Activated CD4-positive, CD25-positive, alpha-beta regulatory T cell treated with anti-CD3 and anti-CD28 coated beads, Interleukin-2, amount 50 U/mL, for 16 hours (primary cell): ENCODE measurements at regions not wholly inside any gene's neighbourhood (a gene's known extent, or its start where the extent isn't known, plus 50 kb on each side); places are given as distances from the start of the nearest gene placed in this dataset.
"Not testable (repeated sequence)": the region's sequence is repeated elsewhere in the genome, so short reads cannot be mapped to it uniquely, and the experiment has no call there.

Source experiments
- DNase-seq: peaks from one replicate; pipeline ENCODE4 v3.0.0-alpha.2; 2020; ENCODE audit warnings: low read depth, low spot score

DNA sequence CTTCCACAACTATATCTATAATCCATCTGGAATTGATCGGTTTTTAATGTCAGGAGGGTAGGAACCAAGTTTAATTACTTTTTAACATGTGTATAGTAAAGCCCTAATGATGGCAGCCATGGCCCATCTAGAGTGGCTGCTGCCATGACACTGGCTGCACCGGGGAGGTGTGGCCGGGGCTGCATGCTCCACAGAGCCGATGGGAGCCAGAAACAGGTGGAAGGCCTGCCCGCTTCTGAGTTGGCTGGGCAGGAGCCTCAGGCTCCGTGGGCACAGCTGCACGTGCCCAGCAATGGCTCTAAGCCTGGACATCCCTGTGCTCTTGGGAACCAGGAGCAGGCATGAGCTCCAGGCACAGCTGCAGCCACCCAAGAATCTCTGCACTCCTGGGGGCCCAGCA lies 73.0 kb downstream of the GBP6 start:
- DNase-seq: no peak

GRCh38 chr1:89438301-89438700 lies 74.4 kb downstream of the GBP6 start:
- not testable (repeated sequence) for DNase-seq

DNA sequence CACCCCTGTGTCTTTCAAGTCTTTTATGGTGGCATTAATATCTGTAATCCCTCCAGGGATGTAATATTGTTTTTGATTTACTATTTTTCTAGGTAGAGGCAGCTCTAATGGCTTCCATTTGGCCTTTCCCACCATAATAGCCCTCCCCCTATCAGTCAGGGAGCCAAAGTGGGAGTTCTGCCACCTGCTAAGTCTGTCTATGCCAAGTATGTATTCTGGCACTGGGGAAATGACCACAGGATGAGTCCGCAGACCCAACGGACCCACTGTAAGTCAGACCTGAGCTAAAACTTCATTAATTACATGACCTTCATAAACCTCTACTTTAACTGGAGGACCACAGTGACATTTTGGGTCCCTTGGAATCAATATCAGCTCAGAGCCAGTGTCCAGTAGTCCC lies 77.1 kb downstream of the GBP6 start:
- no peak for DNase-seq

DNA sequence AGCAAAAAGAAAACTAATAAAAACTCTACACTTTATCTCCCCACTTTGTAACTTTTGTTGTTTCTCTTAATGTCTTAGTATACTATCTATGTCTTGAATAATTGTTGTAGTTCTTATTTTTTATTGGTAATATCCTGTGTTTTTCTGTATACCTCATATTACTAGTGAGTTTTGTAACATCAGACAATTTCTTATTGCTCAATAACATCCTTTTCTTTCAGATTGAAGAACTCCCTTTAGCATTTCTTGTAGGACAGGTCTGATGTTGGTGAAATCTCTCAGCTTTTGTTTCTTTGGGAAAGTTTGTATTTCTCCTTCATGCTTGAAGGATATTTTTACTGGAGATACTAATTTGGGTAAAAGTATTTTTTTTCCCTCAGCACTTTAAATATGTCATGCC lies 79.8 kb upstream of the LRRC8B start:
- no peak for DNase-seq

DNA sequence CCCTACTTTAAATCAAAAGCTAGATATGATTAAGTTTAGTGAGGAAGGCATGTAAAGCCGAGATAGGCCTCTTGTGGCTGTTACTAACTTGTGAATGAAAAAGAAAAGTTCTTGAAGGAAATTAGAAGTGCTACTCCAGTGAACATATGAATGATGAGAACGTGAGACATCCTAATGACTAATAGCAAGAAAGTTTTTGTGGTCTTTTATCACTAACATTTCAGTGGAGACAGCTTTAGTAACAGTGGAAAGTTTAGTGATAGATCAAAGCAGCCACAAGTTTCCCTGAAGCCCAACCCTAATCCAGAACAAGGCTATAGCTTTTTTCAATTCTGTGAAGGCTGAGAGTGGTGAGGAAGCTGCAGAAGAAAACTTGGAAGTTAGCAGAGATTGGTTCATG lies 73.6 kb upstream of the LRRC8B start:
- DNase-seq: no peak

DNA sequence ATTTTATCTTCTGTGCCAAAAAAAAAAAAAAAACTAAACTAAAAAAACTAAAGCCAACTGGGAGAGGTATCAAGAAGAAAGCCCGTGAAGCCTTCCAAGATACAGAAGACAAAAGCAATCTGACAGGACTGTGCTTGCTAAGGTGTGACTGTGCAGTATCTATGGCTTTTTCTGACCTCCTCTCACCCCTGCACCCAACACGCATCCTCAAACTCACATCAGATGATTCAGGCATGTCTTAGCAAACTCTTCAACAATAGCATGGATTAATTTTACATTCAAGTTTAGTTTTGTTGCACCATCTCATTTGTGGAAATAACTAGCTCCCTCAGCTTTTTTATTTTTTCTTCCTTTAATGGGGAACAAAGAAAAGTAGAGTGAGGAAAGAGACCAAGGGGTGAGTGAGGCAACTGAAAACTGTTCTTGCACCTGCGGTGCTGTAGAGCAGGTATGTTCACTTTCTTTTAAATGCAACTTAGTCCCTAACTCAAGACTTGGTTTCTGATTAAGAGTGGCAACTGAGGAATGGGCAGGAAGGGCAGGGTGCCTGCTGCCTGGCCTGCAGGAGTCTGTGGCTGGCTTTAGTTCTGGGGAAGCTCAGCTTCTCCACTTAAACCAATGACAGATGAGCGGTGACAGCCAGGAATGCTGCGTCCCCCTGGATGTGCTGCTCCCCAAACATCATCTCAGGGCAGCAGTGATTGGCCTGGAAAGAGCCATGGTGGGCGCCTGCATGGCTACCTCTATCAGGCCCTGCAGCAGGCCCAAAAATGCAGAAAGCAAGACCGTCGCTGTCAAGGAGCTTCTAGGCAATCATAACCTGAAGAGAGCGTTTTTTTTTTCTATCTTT lies 71.3 kb upstream of the LRRC8B start:
- DNase-seq: no peak

GRCh38 chr1:89454845-89455521 lies 69.6 kb upstream of the LRRC8B start:
- DNase-seq: peak; percentile 43

DNA sequence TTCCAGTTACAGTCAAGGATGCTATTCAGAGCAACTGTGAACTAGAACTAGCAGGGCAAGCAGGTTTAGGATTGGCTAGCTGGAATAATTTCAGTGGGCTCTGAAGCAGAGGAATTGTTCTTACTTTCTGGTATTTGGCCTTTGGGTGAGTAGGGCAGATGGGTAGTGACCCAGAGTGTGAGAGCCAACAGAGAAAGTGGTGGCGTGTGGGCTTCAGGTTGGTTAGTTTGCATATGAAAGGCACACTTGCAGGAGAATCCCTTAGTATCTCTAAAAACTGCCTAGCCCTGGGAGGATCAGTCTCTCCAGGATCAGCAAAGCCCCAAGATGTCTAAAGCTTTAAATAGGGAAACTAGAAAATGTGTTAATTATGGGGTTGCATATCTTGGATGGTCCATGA lies 67.6 kb upstream of the LRRC8B start:
- no peak for DNase-seq

DNA sequence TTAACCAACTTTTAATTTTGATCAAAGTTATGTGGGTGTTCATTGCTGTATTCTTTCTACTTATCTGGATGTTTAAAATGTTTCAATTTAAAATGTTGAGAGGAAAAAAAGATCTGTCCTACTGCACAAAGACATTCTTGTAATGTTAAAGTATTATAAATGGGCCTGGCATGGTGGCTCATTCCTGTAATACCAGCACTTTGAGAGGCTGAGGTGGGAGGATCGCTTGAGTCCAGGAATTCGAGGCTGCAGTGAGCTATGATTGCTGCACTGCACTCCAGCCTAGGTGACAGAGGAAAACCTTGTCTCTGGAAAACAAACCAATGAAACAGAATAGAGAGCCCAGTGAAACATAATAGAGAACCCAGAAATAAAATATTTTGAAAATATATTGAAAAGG lies 65.5 kb upstream of the LRRC8B start:
- no peak for DNase-seq

DNA sequence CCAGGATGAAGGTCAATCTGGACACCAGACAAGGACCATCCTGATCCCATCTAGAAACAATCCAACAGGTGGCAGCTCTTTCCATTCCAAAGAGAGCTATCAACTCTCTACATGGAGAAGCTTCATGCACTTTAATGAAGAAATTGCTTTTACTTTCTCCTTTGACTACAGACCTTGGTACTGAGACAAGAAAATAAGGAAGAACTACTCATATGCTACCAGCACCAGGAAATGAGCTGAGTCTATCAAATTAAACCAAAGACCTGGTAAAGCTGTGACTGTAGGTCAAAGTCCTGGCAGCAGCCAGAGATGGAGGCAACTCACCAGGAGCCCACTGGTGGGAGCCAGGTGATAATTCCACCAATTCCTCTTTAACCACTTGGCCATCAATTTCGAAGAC lies 64.3 kb upstream of the LRRC8B start:
- DNase-seq: no peak

GRCh38 chr1:89462250-89462649 lies 62.4 kb upstream of the LRRC8B start:
- no peak for DNase-seq

DNA sequence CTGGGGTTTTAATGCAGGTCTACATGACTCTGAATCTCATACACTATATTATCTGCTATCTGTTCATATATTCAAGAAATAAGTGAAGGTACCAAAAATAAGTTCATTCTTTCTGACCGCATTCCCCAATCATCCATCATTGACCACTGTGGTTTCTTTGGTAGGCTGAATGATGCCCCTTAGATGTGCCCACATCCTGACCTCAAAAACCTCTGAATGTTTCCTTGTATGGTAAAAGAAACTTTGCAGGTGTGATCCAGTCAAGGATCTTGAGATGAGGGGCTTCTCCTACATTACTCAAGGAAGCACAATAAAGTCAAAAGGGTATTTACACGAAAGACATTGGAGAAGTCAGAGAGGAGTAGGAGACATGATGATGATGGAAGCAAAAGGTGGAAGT lies 60.6 kb upstream of the LRRC8B start:
- DNase-seq: no peak

GRCh38 chr1:89465201-89465600 lies 59.4 kb upstream of the LRRC8B start:
- DNase-seq: no peak

GRCh38 chr1:89466307-89466930 lies 58.2 kb upstream of the LRRC8B start:
- no peak for DNase-seq

DNA sequence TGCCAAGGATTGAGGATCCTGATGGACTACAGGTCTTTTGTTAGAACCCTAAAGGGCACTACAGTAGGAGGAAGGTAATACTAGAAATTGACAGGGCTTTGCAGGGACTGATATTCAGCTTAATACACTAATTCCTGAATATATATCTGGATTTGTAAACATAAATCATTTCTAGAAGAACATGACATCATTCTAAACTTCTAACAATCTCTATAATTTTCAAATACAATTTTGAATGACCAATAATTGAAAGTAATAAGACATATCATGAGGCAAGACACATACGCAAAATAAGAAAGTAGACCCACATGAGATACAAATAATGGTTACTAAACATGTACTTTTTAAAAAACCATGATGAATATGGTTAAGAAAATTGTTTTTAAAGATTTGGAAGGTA lies 52.4 kb upstream of the LRRC8B start:
- DNase-seq: no peak

GRCh38 chr1:89472886-89473417 lies 51.7 kb upstream of the LRRC8B start:
- no peak for DNase-seq
